Spleen (tissue), 11 donors: ENCODE measurements at regions not wholly inside any gene's neighbourhood (a gene's known extent, or its start where the extent isn't known, plus 50 kb on each side); places are given as distances from the start of the nearest gene placed in this dataset.

Source experiments
- DNase-seq: peaks from one replicate; pipeline ENCODE4 v3.0.0-alpha.2; 2020
- H3K27ac ChIP-seq, 8 donors: fragments of 200-600 bp; sonication (generic) in 7 of 8; 1 replicate in 4 of 8; 2 replicates in 4 of 8; pipeline versions ENCODE4 v1.5.0 to v1.8.0; 2016 to 2021; ENCODE audit warnings: inconsistent platforms in 4 of 8, mild to moderate bottlenecking in 4 of 8, moderate library complexity in 1 of 8
- H3K27me3 ChIP-seq, 7 donors: fragments of 200-600 bp; sonication (generic) in 6 of 7; replicated peaks in 1 of 7; 1 replicate in 4 of 7; 2 replicates in 3 of 7; pipeline versions ENCODE4 v1.5.0 to v1.8.0; 2016 to 2021; ENCODE audit warnings: inconsistent platforms in 3 of 7, mild to moderate bottlenecking in 1 of 7
- H3K36me3 ChIP-seq, 6 donors: fragments of 200-600 bp; sonication (generic) in 5 of 6; 1 replicate in 4 of 6; 2 replicates in 2 of 6; pipeline versions ENCODE4 v1.5.0 to v1.8.0; 2016 to 2021; ENCODE audit warnings: inconsistent platforms in 2 of 6
- H3K4me1 ChIP-seq, 6 donors: fragments of 200-600 bp; sonication (generic) in 5 of 6; 1 replicate in 3 of 6; 2 replicates in 3 of 6; pipeline versions ENCODE4 v1.5.0 to v1.8.0; 2016 to 2021; ENCODE audit warnings: inconsistent platforms in 3 of 6
- H3K4me3 ChIP-seq, 8 donors: fragments of 200-600 bp; sonication (generic) in 7 of 8; 1 replicate in 4 of 8; 2 replicates in 4 of 8; pipeline versions ENCODE4 v1.5.0 to v1.8.0; 2016 to 2021; ENCODE audit warnings: inconsistent platforms in 4 of 8, mild to moderate bottlenecking in 4 of 8, moderate library complexity in 2 of 8
- H3K9me3 ChIP-seq, 8 donors: fragments of 200-600 bp; sonication (generic) in 7 of 8; 1 replicate in 4 of 8; 2 replicates in 4 of 8; pipeline versions ENCODE4 v1.5.0 to v1.8.0; 2016 to 2021; ENCODE audit warnings: inconsistent platforms in 4 of 8
- POLR2A ChIP-seq, 3 donors: fragments of 450-650 bp; IDR thresholded peaks; one replicate each; pipeline ENCODE4 v1.5.1; 2017; ENCODE audit warnings: antibody characterized with exemption in 3 of 3, mild to moderate bottlenecking in 1 of 3
- POLR2AphosphoS5 ChIP-seq, 3 donors: sonication (generic); formaldehyde crosslinking; IDR thresholded peaks; one replicate each; pipeline ENCODE4 v1.5.1; 2017; ENCODE audit warnings: antibody characterized with exemption in 3 of 3
- WGBS, 5 donors: extraction: QIAGEN DNeasy Blood & Tissue Kit in 3 of 5; methylation state at CpG; one replicate each; pipeline versions ENCODE4 v1.1.5 to v1.1.7; 2013 to 2018; 5-methylcytosine and 5-hydroxymethylcytosine counted together
- intact Hi-C: fragments of 100-400 bp; cut with DNase I; formaldehyde crosslinking; loops from one replicate; pipeline ENCODE4 v1.15.0; 2023; ENCODE audit warnings: low total_unique reads
- TF ChIP-seq, protein P1 (sequence below), 11 experiments: fragments of 200-600 bp in 7 of 11; fragments of 450-650 bp in 4 of 11; sonication (generic) in 4 of 11; IDR thresholded peaks in 8 of 11; conservative IDR thresholded peaks in 3 of 11; 1 replicate in 7 of 11; 2 replicates in 4 of 11; pipeline versions ENCODE4 v1.4.0 to v1.8.0; 2016 to 2021; ENCODE audit warnings: antibody characterized with exemption in 11 of 11, inconsistent platforms in 4 of 11, mild to moderate bottlenecking in 1 of 11
- donor health status: healthy with polysubstance abuse.
- donor health status: DM: no; HTN: no; CAD: no; lungs with moderate emphysema.
- donor health status: DM: no; HTN: no; CAD: no.
- donor health status: Bipolar disorder and iron deficiency.
- donor health status: healthy.
- donor health status: DM: no; HTN: no; CAD: no.
- donor health status: DM: yes; HTN: yes; CAD: no.

- DNase-seq = no peak
- Histone ChIP-seq H3K36me3 (no peaks in the 10 kb centered on the region), H3K4me3 (no peak overlapping the region), H3K9me3 (no peaks in the 10 kb centered on the region), H3K4me1 (no peaks in the 10 kb centered on the region), H3K27ac (no peak overlapping the region), H3K27me3 (peaks cover 0 to 4% (median 0%) of the 10 kb centered on the region in 7 donors)
- WGBS, 5 donors = 85 to 92% (median 87%) methylated on average over 4 of the region's 4 CpGs
- no peak for TF ChIP-seq POLR2A (IDR thresholded peaks at IDR 0.05)
- TF ChIP-seq, protein P1, sequence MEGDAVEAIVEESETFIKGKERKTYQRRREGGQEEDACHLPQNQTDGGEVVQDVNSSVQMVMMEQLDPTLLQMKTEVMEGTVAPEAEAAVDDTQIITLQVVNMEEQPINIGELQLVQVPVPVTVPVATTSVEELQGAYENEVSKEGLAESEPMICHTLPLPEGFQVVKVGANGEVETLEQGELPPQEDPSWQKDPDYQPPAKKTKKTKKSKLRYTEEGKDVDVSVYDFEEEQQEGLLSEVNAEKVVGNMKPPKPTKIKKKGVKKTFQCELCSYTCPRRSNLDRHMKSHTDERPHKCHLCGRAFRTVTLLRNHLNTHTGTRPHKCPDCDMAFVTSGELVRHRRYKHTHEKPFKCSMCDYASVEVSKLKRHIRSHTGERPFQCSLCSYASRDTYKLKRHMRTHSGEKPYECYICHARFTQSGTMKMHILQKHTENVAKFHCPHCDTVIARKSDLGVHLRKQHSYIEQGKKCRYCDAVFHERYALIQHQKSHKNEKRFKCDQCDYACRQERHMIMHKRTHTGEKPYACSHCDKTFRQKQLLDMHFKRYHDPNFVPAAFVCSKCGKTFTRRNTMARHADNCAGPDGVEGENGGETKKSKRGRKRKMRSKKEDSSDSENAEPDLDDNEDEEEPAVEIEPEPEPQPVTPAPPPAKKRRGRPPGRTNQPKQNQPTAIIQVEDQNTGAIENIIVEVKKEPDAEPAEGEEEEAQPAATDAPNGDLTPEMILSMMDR (IDR thresholded peaks at IDR 0.05 in 8 of 11, conservative IDR thresholded peaks at IDR 0.05 in 3 of 11) = no peak
- no peak for TF ChIP-seq POLR2AphosphoS5 (IDR thresholded peaks at IDR 0.05)
- intact Hi-C loops = no loop called here
These were observed 106.6 kb downstream of the VEGFA start for GRCh38 chr6:43876602-43877001.

DNA sequence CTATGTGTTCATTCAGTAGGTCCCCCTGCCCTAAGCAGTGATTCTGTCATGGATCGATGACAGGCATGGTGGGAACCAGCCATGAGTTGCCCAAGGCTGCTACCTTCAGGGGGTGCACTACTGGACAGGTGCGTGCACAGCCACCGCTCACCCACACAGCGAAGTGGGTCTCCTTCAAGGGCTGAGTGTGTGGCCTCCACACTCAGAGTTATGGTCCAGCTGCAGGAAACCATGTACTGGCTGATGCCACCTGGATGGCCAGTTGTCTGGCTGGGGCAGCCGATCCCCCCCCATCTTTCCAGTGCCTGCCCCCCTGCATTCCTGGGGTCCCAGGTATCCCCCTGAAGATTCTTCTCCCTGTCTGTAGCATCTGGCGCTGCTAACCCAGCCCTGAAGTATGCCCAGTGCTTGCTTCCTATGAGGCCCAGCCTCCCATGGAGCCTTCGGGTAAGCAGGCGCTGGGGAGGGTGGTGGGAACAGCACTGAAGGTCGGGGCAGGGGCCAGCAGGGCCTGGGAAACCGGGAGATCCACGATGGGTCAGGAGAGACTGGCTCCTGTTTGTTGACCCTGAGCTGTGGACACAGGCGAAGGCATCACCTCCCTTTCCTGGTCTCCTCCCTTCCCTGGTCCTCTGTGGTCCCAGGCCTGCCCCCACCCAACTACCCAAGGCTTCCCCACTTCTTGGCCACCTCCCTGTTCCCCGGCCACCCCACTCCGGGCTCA, 106.0 kb downstream of the VEGFA start:
- no peak for DNase-seq
- H3K27ac ChIP-seq = no peak overlapping the region
- H3K27me3 ChIP-seq = peaks cover 0 to 4% (median 0%) of the 10 kb centered on the region in 7 donors
- no peaks in the 10 kb centered on the region for H3K4me1 ChIP-seq
- TF ChIP-seq, protein P1 (IDR thresholded peaks at IDR 0.05 in 8 of 11, conservative IDR thresholded peaks at IDR 0.05 in 3 of 11) = no peak
- TF ChIP-seq POLR2A (IDR thresholded peaks at IDR 0.05) = no peak
- TF ChIP-seq POLR2AphosphoS5 (IDR thresholded peaks at IDR 0.05) = no peak
- H3K36me3 ChIP-seq = no peaks in the 10 kb centered on the region
- WGBS, 5 donors = 75 to 82% (median 79%) methylated on average over 12 to 14 of the region's 14 CpGs
- no peaks in the 10 kb centered on the region for H3K9me3 ChIP-seq
- intact Hi-C loops = no loop called here
- no peak overlapping the region for H3K4me3 ChIP-seq

- Histone ChIP-seq H3K36me3 (no peaks in the 10 kb centered on the region), H3K27ac (no peak overlapping the region), H3K27me3 (peaks cover 0 to 4% (median 0%) of the 10 kb centered on the region in 7 donors), H3K4me3 (no peak overlapping the region), H3K9me3 (no peaks in the 10 kb centered on the region), H3K4me1 (no peaks in the 10 kb centered on the region)
- 76 to 97% (median 88%) methylated on average over 2 to 4 of the region's 4 CpGs for WGBS, 5 donors
- TF ChIP-seq, protein P1 (IDR thresholded peaks at IDR 0.05 in 8 of 11, conservative IDR thresholded peaks at IDR 0.05 in 3 of 11) = no peak
- TF ChIP-seq POLR2A (IDR thresholded peaks at IDR 0.05) (no peak), POLR2AphosphoS5 (IDR thresholded peaks at IDR 0.05) (no peak)
- intact Hi-C loops = no loop called here
- no peak for DNase-seq
These were observed 105.0 kb downstream of the VEGFA start for GRCh38 chr6:43874814-43875590.
